HEK293T (cell line): ENCODE measurements at regions not wholly inside any gene's neighbourhood (a gene's known extent, or its start where the extent isn't known, plus 50 kb on each side); places are given as distances from the start of the nearest gene placed in this dataset.

ENCODE experiments used
- BHLHE40 ChIP-seq: fragments of 450-650 bp; IDR thresholded peaks from 2 replicates; pipeline ENCODE4 v1.6.1; 2016; ENCODE audit warnings: mild to moderate bottlenecking, moderate library complexity, borderline replicate concordance
- CTBP1 ChIP-seq: fragments of 450-650 bp; IDR thresholded peaks from 2 replicates; pipeline ENCODE4 v1.6.1; 2016; ENCODE audit warnings: borderline replicate concordance
- FOXA1 ChIP-seq: fragments of 450-650 bp; IDR thresholded peaks from 2 replicates; pipeline ENCODE4 v1.6.1; 2016; ENCODE audit warnings: mild to moderate bottlenecking
- SP1 ChIP-seq: fragments of 450-650 bp; IDR thresholded peaks from 2 replicates; pipeline ENCODE4 v1.6.1; 2017

- TF ChIP-seq CTBP1 = no peak
- TF ChIP-seq BHLHE40 = no peak
- no peak for TF ChIP-seq FOXA1
- TF ChIP-seq SP1 = no peak
Measured at GRCh38 chr6:141667580-141668309, 465.0 kb upstream of the GJE1 start.
